ENCODE measurements at regions not wholly inside any gene's neighbourhood (a gene's known extent, or its start where the extent isn't known, plus 50 kb on each side); places are given as distances from the start of the nearest gene placed in this dataset.

- DNase-seq: no peak
These were observed 339.1 kb upstream of the RBFOX1 start for GRCh38 chr16:6993544-6993943.

GRCh38 chr16:6988846-6989245, 343.8 kb upstream of the RBFOX1 start:
- DNase-seq: no peak

GRCh38 chr16:6977916-6978315, 354.7 kb upstream of the RBFOX1 start:
- no peak for DNase-seq

DNA sequence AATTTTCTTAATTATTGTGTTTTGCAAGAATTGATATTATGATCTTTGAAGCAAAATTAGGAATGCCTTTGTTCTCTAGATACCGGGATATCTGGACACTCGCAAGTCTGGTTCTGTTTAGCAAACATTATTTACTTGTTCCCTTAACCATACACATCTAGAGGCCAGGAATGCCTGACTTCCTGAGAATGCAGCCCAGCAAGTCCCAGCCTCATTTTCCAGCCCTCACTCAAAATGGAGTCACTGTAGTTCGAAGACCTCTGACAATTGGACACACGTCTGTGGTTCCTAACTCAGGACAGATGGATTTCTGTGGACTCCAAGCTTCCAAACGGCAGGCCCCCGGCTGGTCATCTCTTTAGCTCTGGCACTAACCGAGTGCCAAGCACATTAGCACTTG, 355.4 kb upstream of the RBFOX1 start:
- DNase-seq: no peak

DNA sequence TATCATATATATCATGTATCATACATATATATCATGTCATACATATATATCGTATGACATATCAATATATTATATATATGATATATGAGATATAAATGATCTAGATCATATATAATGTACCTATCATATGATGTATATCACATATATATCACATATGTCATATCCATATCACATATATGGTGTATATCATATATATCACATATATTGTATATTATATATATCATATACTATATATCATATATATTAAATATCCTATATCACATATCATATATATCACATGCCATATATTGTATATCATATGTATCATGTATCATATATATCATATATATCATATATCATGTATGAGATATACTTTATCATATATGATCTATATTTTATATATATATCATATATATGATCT, 355.9 kb upstream of the RBFOX1 start:
- DNase-seq: no peak

- no peak for DNase-seq
These were observed 362.3 kb upstream of the RBFOX1 start for GRCh38 chr16:6970171-6970857.

- DNase-seq: no peak
These were observed 363.1 kb upstream of the RBFOX1 start for GRCh38 chr16:6969594-6969993.

GRCh38 chr16:6967796-6968320, 364.8 kb upstream of the RBFOX1 start:
- no peak for DNase-seq

- no peak for DNase-seq
These were observed 365.7 kb upstream of the RBFOX1 start for GRCh38 chr16:6966925-6967324.

- DNase-seq: no peak
These were observed 368.0 kb upstream of the RBFOX1 start for GRCh38 chr16:6964679-6965078.

DNA sequence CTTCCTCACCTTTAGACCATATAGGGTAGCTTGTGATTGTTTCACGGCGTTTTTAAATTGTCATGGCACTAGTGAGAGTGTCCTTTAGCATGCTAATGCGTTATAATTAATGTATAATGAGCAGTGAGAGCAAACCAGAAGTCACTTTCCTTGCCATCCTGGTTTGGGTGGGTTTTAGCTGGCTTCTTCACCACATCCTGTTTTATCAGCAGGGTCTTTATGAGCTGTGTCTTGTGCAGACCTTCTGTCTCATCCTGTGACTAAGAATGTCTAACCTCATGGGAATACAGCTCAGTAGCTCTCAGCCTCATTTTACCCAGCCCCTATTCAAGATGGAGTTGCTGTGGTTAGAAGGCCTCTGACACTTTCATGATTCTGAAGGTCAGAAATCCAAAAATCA, 370.9 kb upstream of the RBFOX1 start:
- no peak for DNase-seq

DNA sequence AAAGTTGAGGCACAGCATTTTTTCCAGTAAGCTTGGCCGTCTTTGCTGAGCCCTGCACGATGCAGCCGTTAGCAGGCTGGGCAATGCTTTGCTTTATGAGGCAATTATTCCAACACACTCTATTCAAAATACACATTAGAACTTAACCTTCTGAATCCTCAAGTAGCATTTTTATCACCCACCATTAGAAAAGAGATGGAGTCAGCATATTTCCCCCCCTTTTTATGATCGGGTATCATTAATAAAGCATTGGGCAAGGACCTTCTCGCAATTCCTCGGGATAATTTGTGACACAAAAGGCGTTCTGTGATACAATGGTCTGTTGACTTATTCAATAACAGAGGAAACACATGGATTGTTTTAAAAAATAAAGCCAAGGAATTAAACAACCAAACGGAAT, 374.5 kb upstream of the RBFOX1 start:
- no peak for DNase-seq

DNA sequence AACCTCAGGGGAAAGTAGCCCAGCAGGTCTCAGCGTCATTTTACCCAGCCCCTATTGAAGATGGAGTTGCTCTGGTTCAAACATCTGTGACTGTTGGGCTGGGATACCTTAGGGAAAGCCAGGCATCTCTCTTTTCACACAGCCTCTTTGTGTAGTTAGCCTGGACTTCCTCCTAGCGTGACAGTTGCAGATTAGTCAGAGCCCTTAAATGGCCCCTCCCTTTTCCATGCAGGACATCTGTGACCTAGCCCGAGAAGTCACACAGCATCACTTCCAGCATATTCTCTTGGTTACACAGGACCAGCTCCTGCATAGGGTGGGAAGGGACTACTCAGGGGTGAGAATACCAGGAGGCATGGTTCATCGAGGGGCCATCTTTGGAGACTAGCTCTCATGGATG, 375.0 kb upstream of the RBFOX1 start:
- no peak for DNase-seq

DNA sequence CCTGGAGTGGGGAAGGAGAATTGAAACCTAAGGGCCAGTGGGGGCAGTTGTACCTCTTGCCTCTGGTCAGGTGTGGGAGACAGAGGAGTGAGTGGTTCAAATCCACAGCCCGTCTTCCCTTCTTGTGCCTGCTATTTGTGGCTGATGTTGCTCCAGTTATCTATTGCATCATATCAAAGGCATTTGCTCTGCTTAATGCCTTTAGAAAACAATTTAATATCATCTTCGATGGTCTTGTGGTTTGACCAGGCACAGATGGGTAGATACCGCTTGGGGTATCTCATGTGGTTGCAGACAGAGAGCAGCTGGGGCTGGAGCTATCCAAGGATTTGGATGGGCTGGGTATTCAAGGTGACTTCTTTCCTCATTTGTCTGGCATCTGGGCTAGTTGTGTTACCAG, 376.1 kb upstream of the RBFOX1 start:
- no peak for DNase-seq

DNA sequence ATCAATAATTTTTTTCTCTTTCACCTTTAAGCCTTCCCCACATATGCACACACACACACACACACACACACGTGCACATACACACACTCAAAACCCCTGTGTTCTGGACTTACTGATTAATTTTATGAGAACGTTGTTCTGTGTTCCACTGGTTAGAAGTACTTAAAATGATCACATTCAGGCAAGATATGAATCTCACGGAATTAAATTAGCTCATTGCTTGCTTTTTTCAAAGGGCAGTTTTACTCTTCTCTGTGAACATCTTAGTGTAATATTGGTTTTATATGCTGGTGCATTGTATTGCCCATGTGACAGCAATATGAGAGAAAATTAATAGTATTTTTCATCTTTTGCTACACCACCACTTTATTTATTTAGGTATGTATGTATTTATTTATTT, 377.3 kb upstream of the RBFOX1 start:
- no peak for DNase-seq

DNA sequence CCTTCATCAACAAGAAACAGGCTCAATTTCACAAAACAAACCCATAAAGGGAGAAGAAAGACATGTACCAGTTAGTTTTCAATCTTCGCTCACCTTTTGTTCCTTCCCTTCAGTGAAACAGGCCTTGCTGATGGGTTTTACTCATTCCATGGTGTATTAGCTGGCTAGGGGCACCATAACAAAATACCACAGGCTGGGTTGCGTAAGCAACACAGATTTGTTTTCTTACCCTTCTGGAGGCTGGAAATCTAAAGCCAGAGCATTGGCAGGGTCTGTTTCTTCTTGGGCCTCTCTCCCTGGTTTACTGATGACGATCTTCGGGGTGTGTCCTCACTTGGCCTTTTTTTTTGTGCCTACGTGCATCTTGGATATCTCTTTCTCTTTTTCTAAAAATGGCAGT, 383.4 kb upstream of the RBFOX1 start:
- DNase-seq: no peak

DNA sequence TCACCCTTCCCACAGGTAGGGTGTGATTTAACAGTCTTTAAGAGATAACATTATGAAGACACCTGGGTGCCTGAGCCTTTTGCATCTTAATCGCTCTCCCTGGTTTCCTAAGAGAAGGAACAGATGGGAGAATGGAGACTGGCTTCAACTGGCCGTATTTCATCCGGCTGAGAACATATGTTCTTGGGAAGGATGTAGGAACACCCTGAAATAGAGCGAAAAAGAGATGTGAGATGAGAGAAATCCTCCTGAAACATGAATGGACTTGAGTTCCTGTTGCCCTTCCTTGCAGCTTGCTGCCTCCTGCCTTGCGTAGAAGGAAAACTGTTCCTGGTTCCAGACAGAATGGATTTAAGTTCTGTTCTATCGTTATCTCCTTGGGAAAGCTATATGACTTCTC, 385.4 kb upstream of the RBFOX1 start:
- DNase-seq: no peak

DNA sequence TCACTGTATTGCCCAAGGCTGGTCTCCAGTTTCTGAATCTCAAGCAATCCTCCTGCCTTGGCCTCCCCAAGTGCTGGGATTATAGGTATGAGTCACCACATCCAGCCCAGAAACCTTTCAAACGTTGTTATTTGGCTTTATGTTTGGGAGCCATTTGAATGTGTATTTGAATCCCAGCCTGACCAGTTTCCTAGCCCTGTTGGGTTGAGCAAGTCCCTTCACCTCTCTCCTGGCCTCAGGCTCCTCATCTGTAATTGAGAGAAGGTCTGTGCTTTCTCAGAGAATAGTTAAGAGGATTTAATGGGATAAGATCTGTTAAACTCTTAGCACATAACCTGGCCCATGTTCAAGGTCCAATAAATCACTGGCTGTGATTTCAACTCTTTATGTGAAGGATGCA, 385.8 kb upstream of the RBFOX1 start:
- DNase-seq: no peak

- DNase-seq: no peak
These were observed 386.5 kb upstream of the RBFOX1 start for GRCh38 chr16:6946106-6946505.

GRCh38 chr16:6940968-6941367, 391.7 kb upstream of the RBFOX1 start:
- DNase-seq: no peak

GRCh38 chr16:6937641-6938040, 395.0 kb upstream of the RBFOX1 start:
- DNase-seq: no peak

DNA sequence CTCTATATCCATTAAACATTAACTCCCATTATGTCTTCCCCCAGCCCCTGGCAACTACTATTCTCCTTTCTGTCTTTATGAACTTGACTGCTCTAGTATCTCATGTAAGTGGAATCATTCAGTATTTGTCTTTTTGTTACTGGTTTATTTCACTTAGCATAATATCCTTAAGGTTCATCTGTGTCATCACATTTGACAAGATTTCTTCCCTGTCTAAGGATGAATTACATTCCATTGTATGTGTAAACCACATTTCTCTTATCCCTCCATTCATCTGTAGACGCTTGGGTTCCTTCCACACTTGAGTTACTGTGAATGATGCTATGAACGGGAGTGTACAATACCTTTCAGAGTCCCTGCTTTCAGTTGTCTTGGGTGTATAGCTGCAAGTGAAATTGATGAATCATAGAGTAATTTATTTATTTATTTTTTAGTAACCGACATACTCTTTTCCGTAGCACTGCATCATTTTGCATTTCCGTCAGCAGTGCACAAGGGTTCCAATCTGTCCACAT, 399.7 kb upstream of the RBFOX1 start:
- DNase-seq: no peak

DNA sequence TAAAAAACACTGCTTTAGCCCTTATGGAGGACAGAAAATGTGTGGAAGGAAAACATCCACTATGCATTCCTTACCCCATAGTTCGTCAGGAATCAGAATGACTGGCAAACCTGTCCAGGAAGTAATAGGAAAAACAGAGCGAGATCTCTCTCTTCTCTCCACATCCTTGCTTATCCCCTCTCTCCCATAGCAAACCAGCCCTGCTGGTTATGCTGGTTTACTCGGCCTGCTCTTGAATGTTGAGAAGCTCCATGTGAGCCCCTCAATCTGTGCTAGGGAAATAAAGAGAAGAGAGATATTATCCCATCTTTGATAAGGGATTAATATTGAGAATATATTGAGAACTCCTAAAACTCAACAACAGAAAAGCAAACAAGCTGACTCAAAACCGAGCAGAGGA, 402.8 kb upstream of the RBFOX1 start:
- no peak for DNase-seq

DNA sequence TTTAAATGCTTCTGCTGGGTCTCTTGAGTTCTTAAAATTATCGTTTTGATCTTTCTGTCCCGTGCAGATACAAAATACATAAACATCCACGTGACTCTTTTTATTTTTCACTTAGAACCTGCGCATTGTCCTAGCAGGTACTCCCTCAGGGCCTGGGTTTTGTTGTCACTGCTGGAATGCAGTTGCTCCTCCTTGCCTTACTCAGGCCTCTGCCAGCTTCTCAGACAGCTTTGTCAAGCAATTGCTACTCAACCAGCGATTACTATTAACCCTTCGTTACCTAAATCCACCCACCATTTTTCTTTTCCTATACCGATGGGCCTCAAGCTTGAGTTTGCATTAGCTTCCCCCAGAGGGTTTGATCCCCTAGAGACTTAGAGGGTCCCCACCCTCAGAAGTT, 405.9 kb upstream of the RBFOX1 start:
- DNase-seq: no peak

- no peak for DNase-seq
These were observed 406.3 kb upstream of the RBFOX1 start for GRCh38 chr16:6926341-6926740.
